Fibroblast of the aortic adventitia (primary cell): ENCODE measurements at regions not wholly inside any gene's neighbourhood (a gene's known extent, or its start where the extent isn't known, plus 50 kb on each side); places are given as distances from the start of the nearest gene placed in this dataset.
"Not testable (repeated sequence)": the region's sequence is repeated elsewhere in the genome, so short reads cannot be mapped to it uniquely, and the experiment has no call there.

ENCODE experiments used
- DNase-seq: peaks from one replicate; pipeline ENCODE4 v3.0.0-alpha.2; 2010; ENCODE audit warnings: low read depth
- H3K4me3 ChIP-seq: 2 replicates; pipeline ENCODE4 v1.5.1; 2011; ENCODE audit warnings: low read depth, mild to moderate bottlenecking, control low read depth, low read length, moderate library complexity
- TF ChIP-seq, protein P1 (sequence below): IDR thresholded peaks from 2 replicates; pipeline ENCODE4 v1.5.1; 2011; ENCODE audit warnings: mild to moderate bottlenecking, low read length, control low read depth, inconsistent platforms; ENCODE audit not compliant: insufficient read depth

DNA sequence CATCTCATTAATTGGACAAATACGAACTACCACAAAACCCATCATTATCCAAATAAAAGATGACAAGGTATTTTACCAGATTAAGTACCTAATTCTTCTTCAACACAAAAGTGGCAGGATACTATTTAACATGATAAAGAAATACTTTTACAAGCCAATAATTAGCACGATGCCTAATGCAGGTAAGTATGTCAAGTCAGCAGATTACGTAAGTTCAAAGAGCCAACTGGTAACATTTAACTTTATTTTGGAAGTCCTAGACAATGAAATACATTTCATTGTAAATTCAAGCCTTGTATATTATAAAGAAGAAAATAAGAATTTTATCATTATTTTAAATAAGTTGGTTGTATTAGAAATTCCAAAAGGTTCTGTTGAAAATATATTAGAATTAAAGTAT is 535.3 kb upstream of the SOX9 start:
- TF ChIP-seq, protein P1, sequence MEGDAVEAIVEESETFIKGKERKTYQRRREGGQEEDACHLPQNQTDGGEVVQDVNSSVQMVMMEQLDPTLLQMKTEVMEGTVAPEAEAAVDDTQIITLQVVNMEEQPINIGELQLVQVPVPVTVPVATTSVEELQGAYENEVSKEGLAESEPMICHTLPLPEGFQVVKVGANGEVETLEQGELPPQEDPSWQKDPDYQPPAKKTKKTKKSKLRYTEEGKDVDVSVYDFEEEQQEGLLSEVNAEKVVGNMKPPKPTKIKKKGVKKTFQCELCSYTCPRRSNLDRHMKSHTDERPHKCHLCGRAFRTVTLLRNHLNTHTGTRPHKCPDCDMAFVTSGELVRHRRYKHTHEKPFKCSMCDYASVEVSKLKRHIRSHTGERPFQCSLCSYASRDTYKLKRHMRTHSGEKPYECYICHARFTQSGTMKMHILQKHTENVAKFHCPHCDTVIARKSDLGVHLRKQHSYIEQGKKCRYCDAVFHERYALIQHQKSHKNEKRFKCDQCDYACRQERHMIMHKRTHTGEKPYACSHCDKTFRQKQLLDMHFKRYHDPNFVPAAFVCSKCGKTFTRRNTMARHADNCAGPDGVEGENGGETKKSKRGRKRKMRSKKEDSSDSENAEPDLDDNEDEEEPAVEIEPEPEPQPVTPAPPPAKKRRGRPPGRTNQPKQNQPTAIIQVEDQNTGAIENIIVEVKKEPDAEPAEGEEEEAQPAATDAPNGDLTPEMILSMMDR, result no peak
- no peak overlapping the region for H3K4me3 ChIP-seq
- DNase-seq, result no peak

- H3K4me3 ChIP-seq, result no peak overlapping the region
- TF ChIP-seq, protein P1, result no peak
- DNase-seq, result no peak
These were observed 528.4 kb upstream of the SOX9 start for GRCh38 chr17:71592431-71592830.

- DNase-seq, result no peak
- TF ChIP-seq, protein P1, result no peak
- no peak overlapping the region for H3K4me3 ChIP-seq
These were observed 527.7 kb upstream of the SOX9 start for GRCh38 chr17:71593078-71593477.

DNA sequence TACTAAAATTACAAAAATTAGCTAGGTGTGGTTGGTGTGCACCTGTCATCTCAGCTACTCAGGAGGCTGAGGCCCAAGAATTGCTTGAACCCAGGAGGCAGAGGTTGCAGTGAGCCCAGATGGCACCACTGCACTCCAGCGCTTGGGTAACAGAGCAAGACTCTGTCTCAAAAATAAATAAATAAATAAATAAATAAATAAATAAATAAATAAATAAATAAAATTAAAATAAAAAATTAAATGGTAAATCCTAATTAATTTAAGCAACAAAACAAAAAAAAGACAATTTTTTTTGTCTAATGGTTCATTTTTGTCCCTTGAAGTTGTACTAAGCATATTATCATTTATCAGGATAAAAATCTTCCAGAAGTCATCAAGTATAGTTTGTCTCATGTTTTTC is 521.2 kb upstream of the SOX9 start:
- not testable (repeated sequence) for H3K4me3 ChIP-seq, DNase-seq

DNA sequence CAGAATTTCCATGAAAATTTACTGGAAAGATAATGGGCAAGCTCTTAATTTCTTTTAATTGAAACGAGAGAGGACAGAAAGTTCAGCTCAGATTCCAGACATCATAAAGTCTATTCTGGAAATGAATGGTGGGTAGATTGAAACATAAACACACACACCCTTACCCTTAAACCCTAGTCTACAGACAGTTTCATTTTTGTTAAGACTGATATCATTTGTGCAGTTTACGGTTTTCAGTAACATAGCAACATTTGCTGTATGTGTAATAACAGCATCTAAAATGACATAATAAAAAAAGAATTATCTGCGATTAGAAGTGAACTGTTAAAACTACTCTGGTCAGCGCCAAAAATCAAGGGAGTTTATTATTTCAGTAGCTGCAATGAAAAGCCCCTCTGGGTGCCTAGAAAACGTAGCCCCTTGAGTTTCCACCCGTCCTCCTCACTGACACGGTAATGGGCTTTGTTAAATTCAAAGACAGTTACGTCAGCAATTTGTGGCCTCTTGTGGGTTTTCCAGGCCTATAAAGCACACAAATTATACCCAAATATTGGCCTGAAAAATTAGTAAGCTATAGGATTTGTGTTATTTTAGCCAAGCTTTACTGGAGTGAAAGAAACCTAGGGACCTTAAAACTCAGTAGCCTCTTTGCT is 520.6 kb upstream of the SOX9 start:
- DNase-seq, result no peak
- no peak overlapping the region for H3K4me3 ChIP-seq
- TF ChIP-seq, protein P1, result no peak

DNA sequence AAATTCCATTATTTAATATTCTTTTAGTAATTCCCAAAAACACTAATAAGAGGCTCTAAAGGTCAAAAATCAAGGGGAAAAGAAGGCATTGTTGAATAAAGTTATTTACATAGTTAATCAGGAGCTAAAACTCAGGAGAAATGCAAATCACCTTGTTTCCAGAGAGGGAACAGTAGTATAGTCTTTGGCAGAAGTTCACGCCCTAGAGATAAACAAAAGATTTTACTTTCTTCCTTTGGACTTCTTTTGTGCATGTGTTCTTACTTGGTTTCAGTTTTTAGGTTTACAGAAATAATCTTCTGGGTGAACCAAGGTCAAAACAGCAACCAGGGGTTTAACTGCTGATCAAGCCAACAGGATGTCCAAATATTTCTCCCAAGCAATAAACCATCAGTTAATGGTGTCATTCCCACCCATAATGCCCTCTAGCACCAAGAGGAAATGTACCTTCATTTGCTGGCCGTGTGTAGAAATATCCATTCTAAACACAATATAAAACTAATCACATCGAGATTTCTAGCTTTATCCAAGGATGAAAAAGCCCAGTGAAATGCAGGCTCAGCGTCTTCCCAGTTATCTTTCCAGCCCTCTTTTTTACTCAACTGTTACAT is 518.8 kb upstream of the SOX9 start:
- DNase-seq, result no peak
- H3K4me3 ChIP-seq, result no peak overlapping the region
- TF ChIP-seq, protein P1, result no peak

GRCh38 chr17:71613996-71614395 is 506.8 kb upstream of the SOX9 start:
- TF ChIP-seq, protein P1, result no peak

More at GRCh38 chr17:71613996-71614395, 506.8 kb upstream of the SOX9 start:
- no peak overlapping the region for H3K4me3 ChIP-seq
- DNase-seq, result no peak
